Erythroblast (primary cell): ENCODE measurements at regions not wholly inside any gene's neighbourhood (a gene's known extent, or its start where the extent isn't known, plus 50 kb on each side); places are given as distances from the start of the nearest gene placed in this dataset.

Experiments
- GATA1 ChIP-seq: IDR thresholded peaks from 2 replicates; pipeline ENCODE4 v1.6.1; 2011; ENCODE audit warnings: low read depth, mild to moderate bottlenecking, control low read depth, low read length, moderate library complexity
- POLR2A ChIP-seq: IDR thresholded peaks from 2 replicates; pipeline ENCODE4 v1.6.1; 2011; ENCODE audit warnings: mild to moderate bottlenecking, low read length

DNA sequence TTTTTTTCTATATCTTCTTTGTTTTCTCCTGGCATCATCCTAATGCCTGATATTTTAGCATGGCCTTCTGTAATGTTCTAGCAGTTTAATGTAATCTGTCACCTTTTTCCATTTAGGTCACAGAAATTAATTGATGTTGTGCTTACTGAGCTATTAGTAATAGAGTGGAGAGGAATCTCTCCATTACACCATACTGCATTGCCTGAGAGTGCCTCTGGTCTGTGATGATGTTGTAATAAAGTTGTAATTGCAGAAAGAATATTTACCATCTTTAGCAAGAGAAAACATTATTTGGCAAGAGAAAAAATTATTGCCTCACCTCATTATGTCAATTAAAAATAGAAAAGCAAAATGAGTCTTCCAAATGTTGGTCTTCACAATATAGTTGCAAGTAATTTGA is 213.2 kb downstream of the KCNJ3 start:
- TF ChIP-seq POLR2A (no peak), GATA1 (no peak)
